IPS DF 6.9 (cell line): ENCODE measurements at regions not wholly inside any gene's neighbourhood (a gene's known extent, or its start where the extent isn't known, plus 50 kb on each side); places are given as distances from the start of the nearest gene placed in this dataset.

Experiments
- DNase-seq: peaks from one replicate; pipeline ENCODE4 v3.0.0-alpha.2; 2013; ENCODE audit warnings: low read depth, low spot score
- H3K27ac ChIP-seq: one replicate; pipeline ENCODE4 v1.5.1; 2013; ENCODE audit warnings: low read length, control low read depth
- H3K27me3 ChIP-seq: 2 replicates; pipeline ENCODE4 v1.6.1; 2013; ENCODE audit warnings: mild to moderate bottlenecking, low read length; ENCODE audit not compliant: control insufficient read depth, insufficient read depth
- H3K36me3 ChIP-seq: 2 replicates; pipeline ENCODE4 v1.6.1; 2013; ENCODE audit warnings: low read length; ENCODE audit not compliant: control insufficient read depth, insufficient read depth
- H3K4me1 ChIP-seq: 2 replicates; pipeline ENCODE4 v1.6.1; 2013; ENCODE audit warnings: low read length; ENCODE audit not compliant: control insufficient read depth, insufficient read depth
- H3K4me3 ChIP-seq: 2 replicates; pipeline ENCODE4 v1.5.1; 2013; ENCODE audit warnings: mild to moderate bottlenecking, low read length
- H3K9me3 ChIP-seq: 2 replicates; pipeline ENCODE4 v1.6.1; 2013; ENCODE audit warnings: low read length, inconsistent platforms; ENCODE audit not compliant: control insufficient read depth, insufficient read depth
- WGBS: extraction: QIAGEN DNeasy Blood & Tissue Kit; methylation state at CpG from one replicate; pipeline ENCODE4 v1.1.7; 2013; ENCODE audit warnings: mixed read lengths, missing lambda C conversion rate; ENCODE audit not compliant: insufficient read length, insufficient coverage; 5-methylcytosine and 5-hydroxymethylcytosine counted together

GRCh38 chr22:49367041-49367697, 460.5 kb downstream of the BRD1 start:
- peaks cover 44% of the 10 kb centered on the region for H3K9me3 ChIP-seq
- no peak overlapping the region for H3K4me3 ChIP-seq
- H3K4me1 ChIP-seq, result no peaks in the 10 kb centered on the region
- no peak overlapping the region for H3K27ac ChIP-seq
- no peaks in the 10 kb centered on the region; the same call in 1 of the 2 replicates for H3K36me3 ChIP-seq
- WGBS, result no CpG with 5 or more reads among the region's 10 CpGs
- H3K27me3 ChIP-seq, result no peaks in the 10 kb centered on the region
- DNase-seq, result no peak

- no peak for DNase-seq
- Histone ChIP-seq H3K9me3 (peaks cover 40% of the 10 kb centered on the region), H3K4me1 (no peaks in the 10 kb centered on the region), H3K36me3 (no peaks in the 10 kb centered on the region; the same call in 1 of the 2 replicates), H3K4me3 (no peak overlapping the region), H3K27ac (no peak overlapping the region), H3K27me3 (no peaks in the 10 kb centered on the region)
- WGBS, result no CpG with 5 or more reads among the region's 11 CpGs
Observed at GRCh38 chr22:49366437-49366836, 461.2 kb downstream of the BRD1 start.

- no CpG with 5 or more reads among the region's 14 CpGs for WGBS
- H3K27me3 ChIP-seq, result no peaks in the 10 kb centered on the region
- no peak overlapping the region for H3K27ac ChIP-seq
- peaks cover 39% of the 10 kb centered on the region for H3K9me3 ChIP-seq
- no peak overlapping the region for H3K4me3 ChIP-seq
- DNase-seq, result no peak
- no peaks in the 10 kb centered on the region for H3K4me1 ChIP-seq
- no peaks in the 10 kb centered on the region; the same call in 1 of the 2 replicates for H3K36me3 ChIP-seq
Observed at GRCh38 chr22:49365910-49366309, 461.8 kb downstream of the BRD1 start.

- Histone ChIP-seq H3K27ac (no peak overlapping the region), H3K4me3 (no peak overlapping the region), H3K4me1 (no peaks in the 10 kb centered on the region), H3K36me3 (no peaks in the 10 kb centered on the region; the same call in 1 of the 2 replicates), H3K27me3 (no peaks in the 10 kb centered on the region), H3K9me3 (peaks cover 40% of the 10 kb centered on the region)
- no CpG with 5 or more reads among the region's 15 CpGs for WGBS
- no peak for DNase-seq
Observed at GRCh38 chr22:49365191-49365837, 462.4 kb downstream of the BRD1 start.

GRCh38 chr22:49364398-49364797, 463.3 kb downstream of the BRD1 start:
- Histone ChIP-seq H3K4me3 (no peak overlapping the region), H3K27me3 (no peaks in the 10 kb centered on the region), H3K4me1 (no peaks in the 10 kb centered on the region), H3K9me3 (peaks cover 32% of the 10 kb centered on the region), H3K36me3 (no peaks in the 10 kb centered on the region; the same call in 1 of the 2 replicates), H3K27ac (no peak overlapping the region)
- WGBS, result no CpG with 5 or more reads among the region's 15 CpGs
- no peak for DNase-seq

GRCh38 chr22:49363526-49364230, 464.0 kb downstream of the BRD1 start:
- Histone ChIP-seq H3K27me3 (no peaks in the 10 kb centered on the region), H3K9me3 (peaks cover 25% of the 10 kb centered on the region), H3K36me3 (no peaks in the 10 kb centered on the region; the same call in 1 of the 2 replicates), H3K27ac (no peak overlapping the region), H3K4me1 (no peaks in the 10 kb centered on the region; the same call in 1 of the 2 replicates), H3K4me3 (no peak overlapping the region)
- WGBS, result no CpG with 5 or more reads among the region's 27 CpGs
- DNase-seq, result no peak

- WGBS, result no CpG with 5 or more reads among the region's 13 CpGs
- H3K36me3 ChIP-seq, result no peaks in the 10 kb centered on the region; the same call in 1 of the 2 replicates
- DNase-seq, result no peak
- H3K4me1 ChIP-seq, result no peaks in the 10 kb centered on the region; the same call in 1 of the 2 replicates
- peaks cover 22% of the 10 kb centered on the region for H3K9me3 ChIP-seq
- no peak overlapping the region for H3K4me3 ChIP-seq
- no peak overlapping the region for H3K27ac ChIP-seq
- H3K27me3 ChIP-seq, result no peaks in the 10 kb centered on the region
Observed at GRCh38 chr22:49362211-49362839, 465.3 kb downstream of the BRD1 start.

- Histone ChIP-seq H3K36me3 (no peaks in the 10 kb centered on the region; the same call in 1 of the 2 replicates), H3K4me3 (no peak overlapping the region), H3K27me3 (no peaks in the 10 kb centered on the region), H3K9me3 (peaks cover 24% of the 10 kb centered on the region), H3K4me1 (no peaks in the 10 kb centered on the region; the same call in 1 of the 2 replicates), H3K27ac (no peak overlapping the region)
- WGBS, result no CpG with 5 or more reads among the region's 4 CpGs
- DNase-seq, result no peak
Observed at GRCh38 chr22:49361164-49361563, 466.5 kb downstream of the BRD1 start.

GRCh38 chr22:49360746-49361145, 466.9 kb downstream of the BRD1 start:
- no peaks in the 10 kb centered on the region for H3K27me3 ChIP-seq
- no peaks in the 10 kb centered on the region; the same call in 1 of the 2 replicates for H3K36me3 ChIP-seq
- peaks cover 23% of the 10 kb centered on the region for H3K9me3 ChIP-seq
- no CpG with 5 or more reads among the region's 3 CpGs for WGBS
- no peak for DNase-seq
- no peaks in the 10 kb centered on the region; the same call in 1 of the 2 replicates for H3K4me1 ChIP-seq
- H3K4me3 ChIP-seq, result no peak overlapping the region
- no peak overlapping the region for H3K27ac ChIP-seq

GRCh38 chr22:49359076-49359475, 468.6 kb downstream of the BRD1 start:
- H3K36me3 ChIP-seq, result no peaks in the 10 kb centered on the region
- no peak overlapping the region for H3K4me3 ChIP-seq
- peaks cover 24% of the 10 kb centered on the region for H3K9me3 ChIP-seq
- WGBS, result no CpG with 5 or more reads among the region's 8 CpGs
- no peaks in the 10 kb centered on the region; the same call in 1 of the 2 replicates for H3K4me1 ChIP-seq
- DNase-seq, result no peak
- no peak overlapping the region for H3K27ac ChIP-seq
- H3K27me3 ChIP-seq, result no peaks in the 10 kb centered on the region
